ENCODE measurements at regions not wholly inside any gene's neighbourhood (a gene's known extent, or its start where the extent isn't known, plus 50 kb on each side); places are given as distances from the start of the nearest gene placed in this dataset.
"Not testable (repeated sequence)": the region's sequence is repeated elsewhere in the genome, so short reads cannot be mapped to it uniquely, and the experiment has no call there.

GRCh38 chr12:5259523-5259922 is 172.4 kb upstream of the NTF3 start:
- DNase-seq (ENCODE audit: low read depth in 4 of 4, low spot score in 3 of 4), result no peak

GRCh38 chr12:5260086-5260485 is 171.8 kb upstream of the NTF3 start:
- DNase-seq (ENCODE audit: low read depth in 4 of 4, low spot score in 3 of 4), result no peak

- no peak for DNase-seq (ENCODE audit: low read depth in 4 of 4, low spot score in 3 of 4)
These were observed 171.3 kb upstream of the NTF3 start for GRCh38 chr12:5260591-5261086.

- DNase-seq (ENCODE audit: low read depth in 4 of 4, low spot score in 3 of 4), result no peak
These were observed 169.5 kb upstream of the NTF3 start for GRCh38 chr12:5262450-5262849.

- DNase-seq (ENCODE audit: low read depth in 4 of 4, low spot score in 3 of 4), result peak in 1 of 4 donors; percentile 16
These were observed 169.0 kb upstream of the NTF3 start for GRCh38 chr12:5262885-5263284.

- DNase-seq (ENCODE audit: low read depth in 4 of 4, low spot score in 3 of 4), result no peak
These were observed 167.9 kb upstream of the NTF3 start for GRCh38 chr12:5264006-5264405.

GRCh38 chr12:5267603-5268423 is 164.1 kb upstream of the NTF3 start:
- no peak for DNase-seq (ENCODE audit: low read depth in 4 of 4, low spot score in 3 of 4)

- no peak for DNase-seq (ENCODE audit: low read depth in 4 of 4, low spot score in 3 of 4)
These were observed 163.3 kb upstream of the NTF3 start for GRCh38 chr12:5268424-5269210.

GRCh38 chr12:5269846-5270245 is 162.1 kb upstream of the NTF3 start:
- no peak for DNase-seq (ENCODE audit: low read depth in 4 of 4, low spot score in 3 of 4)

- DNase-seq (ENCODE audit: low read depth in 4 of 4, low spot score in 3 of 4), result no peak
These were observed 159.7 kb upstream of the NTF3 start for GRCh38 chr12:5272018-5272785.

- no peak for DNase-seq (ENCODE audit: low read depth in 4 of 4, low spot score in 3 of 4)
These were observed 158.2 kb upstream of the NTF3 start for GRCh38 chr12:5273709-5274108.

- no peak for DNase-seq (ENCODE audit: low read depth in 4 of 4, low spot score in 3 of 4)
These were observed 155.5 kb upstream of the NTF3 start for GRCh38 chr12:5276327-5276880.

- no peak for DNase-seq (ENCODE audit: low read depth in 4 of 4, low spot score in 3 of 4)
These were observed 151.8 kb upstream of the NTF3 start for GRCh38 chr12:5280086-5280485.

GRCh38 chr12:5290368-5290767 is 141.5 kb upstream of the NTF3 start:
- not testable (repeated sequence) for DNase-seq (ENCODE audit: low read depth in 4 of 4, low spot score in 3 of 4)

GRCh38 chr12:5292651-5293050 is 139.3 kb upstream of the NTF3 start:
- no peak for DNase-seq (ENCODE audit: low read depth in 4 of 4, low spot score in 3 of 4)

GRCh38 chr12:5293773-5294172 is 138.1 kb upstream of the NTF3 start:
- no peak for DNase-seq (ENCODE audit: low read depth in 4 of 4, low spot score in 3 of 4)

GRCh38 chr12:5294274-5295070 is 137.4 kb upstream of the NTF3 start:
- no peak for DNase-seq (ENCODE audit: low read depth in 4 of 4, low spot score in 3 of 4)

- DNase-seq (ENCODE audit: low read depth in 4 of 4, low spot score in 3 of 4), result no peak
These were observed 136.8 kb upstream of the NTF3 start for GRCh38 chr12:5295151-5295550.

GRCh38 chr12:5295996-5296395 is 135.9 kb upstream of the NTF3 start:
- DNase-seq (ENCODE audit: low read depth in 4 of 4, low spot score in 3 of 4), result no peak

- DNase-seq (ENCODE audit: low read depth in 4 of 4, low spot score in 3 of 4), result no peak
These were observed 130.4 kb upstream of the NTF3 start for GRCh38 chr12:5301539-5301938.

All from right renal pelvis (tissue), 4 donors.